DOHH2 (cell line): ENCODE measurements at regions not wholly inside any gene's neighbourhood (a gene's known extent, or its start where the extent isn't known, plus 50 kb on each side); places are given as distances from the start of the nearest gene placed in this dataset.

Experiments
- H3F3A ChIP-seq: fragments of 200-600 bp; sonication (generic), shearing (Covaris generic); 2 replicates; pipeline ENCODE4 v1.6.0; 2016; ENCODE audit warnings: antibody characterized with exemption, mild to moderate bottlenecking; ENCODE audit not compliant: control insufficient read depth, insufficient read depth
- H3K27ac ChIP-seq: fragments of 200-600 bp; sonication (generic); 2 replicates; pipeline ENCODE4 v1.5.1; 2014; ENCODE audit warnings: low read depth, mild to moderate bottlenecking, low read length, moderate library complexity
- H3K27me3 ChIP-seq: fragments of 200-600 bp; sonication (generic); 2 replicates; pipeline ENCODE4 v1.6.1; 2014; ENCODE audit warnings: mild to moderate bottlenecking, low read length, mixed read lengths; ENCODE audit not compliant: control insufficient read depth
- H3K36me3 ChIP-seq: fragments of 200-600 bp; sonication (generic); 2 replicates; pipeline ENCODE4 v1.6.1; 2014; ENCODE audit warnings: mild to moderate bottlenecking, low read length, moderate library complexity, mixed read lengths; ENCODE audit not compliant: control insufficient read depth
- H3K4me1 ChIP-seq: fragments of 200-600 bp; sonication (generic); 2 replicates; pipeline ENCODE4 v1.6.1; 2014; ENCODE audit warnings: mild to moderate bottlenecking, low read length, mixed read lengths; ENCODE audit not compliant: control insufficient read depth
- H3K4me2 ChIP-seq: fragments of 200-600 bp; sonication (generic); 2 replicates; pipeline ENCODE4 v1.6.0; 2014; ENCODE audit warnings: mild to moderate bottlenecking, low read length, moderate library complexity
- H3K4me3 ChIP-seq: fragments of 200-600 bp; sonication (generic); 2 replicates; pipeline ENCODE4 v1.5.1; 2014; ENCODE audit warnings: mild to moderate bottlenecking, low read length, mixed read lengths
- H3K79me2 ChIP-seq: fragments of 200-600 bp; sonication (generic); 2 replicates; pipeline ENCODE4 v1.6.1; 2014; ENCODE audit warnings: mild to moderate bottlenecking, low read length, mixed read lengths; ENCODE audit not compliant: control insufficient read depth
- H3K9me2 ChIP-seq: fragments of 200-600 bp; sonication (generic); replicated peaks from 2 replicates; pipeline ENCODE4 v1.6.1; 2014; ENCODE audit warnings: mild to moderate bottlenecking, low read length, mixed read lengths; ENCODE audit not compliant: control insufficient read depth
- H3K9me3 ChIP-seq: fragments of 200-600 bp; sonication (generic); 2 replicates; pipeline ENCODE4 v1.6.1; 2014; ENCODE audit warnings: antibody characterized with exemption, low read length, mixed read lengths; ENCODE audit not compliant: control insufficient read depth, insufficient read depth
- H4K20me1 ChIP-seq: fragments of 200-600 bp; sonication (generic); 2 replicates; pipeline ENCODE4 v1.6.0; 2014; ENCODE audit warnings: low read depth, mild to moderate bottlenecking, antibody characterized with exemption, low read length, moderate library complexity; ENCODE audit not compliant: control insufficient read depth, insufficient read depth
- CTCF ChIP-seq: fragments of 200-600 bp; sonication (generic); IDR thresholded peaks from one replicate; pipeline ENCODE4 v1.5.1; 2014; ENCODE audit warnings: antibody characterized with exemption, mild to moderate bottlenecking, low read depth, low read length; ENCODE audit not compliant: poor library complexity, severe bottlenecking
- EZH2phosphoT487 ChIP-seq: fragments of 200-600 bp; sonication (generic); IDR thresholded peaks from 2 replicates; pipeline ENCODE4 v1.6.1; 2017; ENCODE audit warnings: borderline replicate concordance, mild to moderate bottlenecking, antibody characterized with exemption, low read length, moderate library complexity, mixed read lengths

- TF ChIP-seq CTCF (no peak), EZH2phosphoT487 (no peak)
- H3K27me3 ChIP-seq: no peaks in the 10 kb centered on the region
- peaks cover 99% of the 10 kb centered on the region for H3K79me2 ChIP-seq
- H3K4me1 ChIP-seq: peaks cover 100% of the 10 kb centered on the region
- H3F3A ChIP-seq: peaks cover 28% of the 10 kb centered on the region
- H3K4me3 ChIP-seq: peak overlapping the region; percentile 60
- no peaks in the 10 kb centered on the region for H3K9me3 ChIP-seq
- no peaks in the 10 kb centered on the region; the same call in 1 of the 2 replicates for H3K36me3 ChIP-seq
- H3K27ac ChIP-seq: peak overlapping the region; percentile 89
- no peaks in the 10 kb centered on the region for H3K9me2 ChIP-seq
- H4K20me1 ChIP-seq: no peaks in the 10 kb centered on the region
- H3K4me2 ChIP-seq: peak overlapping the region; percentile 86
Measured at GRCh38 chr5:124660229-124661093, 86.0 kb downstream of the ZNF608 start.

GRCh38 chr5:124659798-124660197 is 86.6 kb downstream of the ZNF608 start:
- no peaks in the 10 kb centered on the region; the same call in 1 of the 2 replicates for H3K36me3 ChIP-seq
- TF ChIP-seq CTCF: no peak
- H3F3A ChIP-seq: peaks cover 28% of the 10 kb centered on the region
- H3K4me1 ChIP-seq: peaks cover 100% of the 10 kb centered on the region
- peak overlapping the region; percentile 60 for H3K4me3 ChIP-seq
- H3K27ac ChIP-seq: peak overlapping the region; percentile 89
- H3K4me2 ChIP-seq: peak overlapping the region; percentile 86
- no peaks in the 10 kb centered on the region for H3K27me3 ChIP-seq
- H3K9me2 ChIP-seq: no peaks in the 10 kb centered on the region
- H3K79me2 ChIP-seq: peaks cover 100% of the 10 kb centered on the region
- H3K9me3 ChIP-seq: no peaks in the 10 kb centered on the region
- H4K20me1 ChIP-seq: no peaks in the 10 kb centered on the region

- Histone ChIP-seq H3K79me2 (peaks cover 100% of the 10 kb centered on the region), H3K9me2 (no peaks in the 10 kb centered on the region), H3K4me2 (peak overlapping the region; percentile 86), H3K36me3 (peaks cover under 1% of the 10 kb centered on the region), H3K9me3 (no peaks in the 10 kb centered on the region), H4K20me1 (no peaks in the 10 kb centered on the region), H3K27ac (peak overlapping the region; percentile 89), H3K4me3 (peak overlapping the region; percentile 60), H3K4me1 (peaks cover 100% of the 10 kb centered on the region), H3F3A (peaks cover 28% of the 10 kb centered on the region), H3K27me3 (no peaks in the 10 kb centered on the region)
- TF ChIP-seq EZH2phosphoT487 (no peak), CTCF (no peak)
Measured at GRCh38 chr5:124658867-124659557, 87.4 kb downstream of the ZNF608 start.
